ENCODE measurements at regions not wholly inside any gene's neighbourhood (a gene's known extent, or its start where the extent isn't known, plus 50 kb on each side); places are given as distances from the start of the nearest gene placed in this dataset.

DNA sequence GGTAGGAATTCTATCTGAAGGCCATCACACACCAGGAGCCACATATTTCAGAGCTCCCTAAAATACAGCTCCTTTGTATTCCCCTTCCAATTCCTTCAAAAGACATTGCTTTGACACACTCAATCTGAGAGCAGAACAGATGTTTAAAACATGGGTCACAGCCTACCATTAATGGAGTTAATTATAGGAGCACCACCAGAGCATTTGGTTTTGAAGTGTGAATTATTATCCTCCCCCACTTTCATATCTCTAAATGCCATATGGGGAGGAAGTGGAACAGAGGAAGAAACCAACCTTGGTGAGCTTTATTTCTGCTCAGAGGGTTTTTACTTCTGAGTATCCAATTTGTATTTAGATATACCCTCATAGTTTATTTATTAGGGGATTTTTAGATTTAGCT, 50.7 kb upstream of the TNFRSF21 start:
- DNase-seq: no peak

DNA sequence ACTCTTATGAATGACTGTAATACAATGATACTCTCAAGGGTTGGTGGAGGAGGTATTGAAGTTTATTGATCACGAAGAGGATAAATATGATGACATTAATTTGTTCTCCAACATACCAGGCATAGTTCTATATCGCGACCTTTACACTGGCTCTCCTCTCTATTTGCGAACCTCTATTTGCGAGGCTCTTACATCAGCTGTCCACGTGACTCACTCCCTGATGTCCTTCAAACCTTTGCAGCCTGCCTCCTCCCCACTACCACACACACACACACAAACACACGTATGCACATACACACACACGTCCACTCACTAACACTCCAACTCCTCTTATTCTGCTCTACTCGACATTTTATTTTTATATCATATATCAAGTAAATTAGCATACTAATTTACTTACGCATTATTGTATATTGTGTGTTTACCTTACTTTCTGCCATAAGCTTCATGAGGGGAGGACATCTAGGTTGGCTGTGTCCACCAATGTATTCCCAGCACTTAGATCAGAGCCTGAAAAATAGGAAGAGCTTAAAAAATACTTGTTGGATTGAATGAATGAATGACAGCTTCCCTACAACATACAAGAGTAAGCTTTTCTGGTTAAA, 53.3 kb upstream of the TNFRSF21 start:
- DNase-seq: no peak

DNA sequence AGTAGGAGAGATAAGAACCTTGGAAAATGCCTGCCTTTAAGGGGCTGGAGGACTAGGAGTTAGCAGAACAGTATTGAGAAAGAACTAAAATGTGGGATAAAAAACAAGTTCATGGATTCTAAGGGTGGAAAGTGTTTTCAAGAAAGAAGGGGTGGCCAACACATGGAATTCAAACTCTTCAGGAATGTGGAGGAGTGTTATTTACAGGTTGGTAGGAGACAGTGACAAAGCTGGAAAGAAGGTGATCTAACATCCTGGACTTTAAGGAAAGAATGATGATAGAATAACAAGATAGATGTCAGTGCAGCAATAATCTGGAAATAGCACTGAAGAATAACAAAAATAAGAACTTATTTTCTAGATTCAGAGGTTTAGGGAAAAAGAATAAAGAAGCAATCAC, 54.0 kb upstream of the TNFRSF21 start:
- no peak for DNase-seq

- DNase-seq: no peak
These were observed 56.7 kb upstream of the TNFRSF21 start for GRCh38 chr6:47366335-47366890.

DNA sequence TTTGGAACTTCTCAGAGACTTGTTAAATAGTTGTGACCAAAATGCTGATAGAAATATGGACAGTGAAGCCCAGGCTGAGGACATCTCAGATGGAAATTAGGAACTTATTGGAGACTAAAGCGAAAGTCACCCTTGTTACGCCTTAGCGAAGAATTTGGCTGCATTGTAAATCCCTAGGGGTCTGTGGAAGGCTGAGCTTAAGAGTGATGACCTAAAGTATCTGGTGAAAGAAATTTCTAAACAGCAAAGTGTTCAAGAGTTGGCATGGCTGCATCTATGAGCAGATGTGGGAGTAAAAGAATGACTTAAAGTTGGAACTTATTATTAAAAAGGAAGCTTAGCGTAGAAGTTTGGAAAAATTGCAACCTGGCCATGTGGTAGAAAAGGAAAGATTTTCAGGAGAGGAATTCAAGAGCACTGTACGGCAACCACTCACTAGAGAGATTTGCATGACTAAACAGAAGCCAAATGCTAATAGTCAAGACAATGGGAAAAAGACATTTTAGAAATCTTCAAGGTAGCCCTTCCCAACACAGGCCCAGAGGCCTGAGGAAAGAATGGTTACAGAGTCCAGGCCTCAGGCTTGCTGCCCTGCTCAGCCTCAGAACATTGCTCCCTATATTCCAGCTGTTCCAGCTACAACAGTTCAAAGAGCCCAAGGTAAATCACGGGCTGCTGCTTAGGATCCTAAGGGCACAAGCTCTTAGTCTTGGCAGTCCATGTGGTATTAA, 61.6 kb upstream of the TNFRSF21 start:
- DNase-seq: no peak

DNA sequence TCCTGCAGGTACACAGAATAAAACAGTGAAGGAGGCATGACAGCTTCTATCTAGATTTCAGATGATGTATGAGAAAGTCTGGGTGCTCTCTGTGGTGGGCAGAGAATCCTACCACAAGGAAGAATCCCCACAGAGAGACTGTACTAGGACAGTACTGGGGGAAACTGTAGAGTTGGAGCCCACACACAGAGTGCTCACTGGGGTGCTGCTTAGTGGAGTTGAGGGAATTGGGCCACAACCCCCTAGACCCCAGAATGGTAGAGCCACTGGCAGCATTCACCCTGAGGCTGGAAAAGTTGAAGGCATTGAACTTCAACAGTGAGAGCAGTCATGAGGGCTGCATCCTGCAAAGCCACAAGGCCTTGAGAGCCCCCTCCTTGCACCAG, 62.2 kb upstream of the TNFRSF21 start:
- no peak for DNase-seq

- no peak for DNase-seq
These were observed 62.6 kb upstream of the TNFRSF21 start for GRCh38 chr6:47372318-47372717.

GRCh38 chr6:47375426-47375825, 65.7 kb upstream of the TNFRSF21 start:
- DNase-seq: no peak

- DNase-seq: no peak
These were observed 67.2 kb upstream of the TNFRSF21 start for GRCh38 chr6:47376930-47377329.

- no peak for DNase-seq
These were observed 68.3 kb upstream of the TNFRSF21 start for GRCh38 chr6:47377971-47378370.

GRCh38 chr6:47379328-47379727, 69.6 kb upstream of the TNFRSF21 start:
- DNase-seq: no peak

- no peak for DNase-seq
These were observed 70.5 kb upstream of the TNFRSF21 start for GRCh38 chr6:47380251-47380650.

DNA sequence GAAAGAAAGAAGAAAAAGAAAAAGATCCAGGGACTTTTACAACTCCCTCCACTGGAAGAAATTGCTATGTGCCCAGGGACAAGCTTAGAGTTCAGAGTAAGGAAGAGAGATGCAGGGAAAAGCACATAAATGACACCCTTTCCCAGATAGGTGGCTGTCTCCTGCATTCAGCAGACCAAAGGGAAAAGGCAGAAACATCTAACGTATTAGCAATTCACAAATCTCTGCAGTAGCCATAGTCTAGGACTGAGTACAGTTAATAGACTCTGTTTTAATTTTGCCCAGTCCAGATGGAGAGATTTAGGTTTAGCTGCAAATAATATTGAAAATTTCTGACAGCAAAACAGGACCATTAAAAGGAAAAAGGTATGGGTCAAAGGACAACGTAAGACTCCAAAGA, 71.3 kb upstream of the TNFRSF21 start:
- no peak for DNase-seq

DNA sequence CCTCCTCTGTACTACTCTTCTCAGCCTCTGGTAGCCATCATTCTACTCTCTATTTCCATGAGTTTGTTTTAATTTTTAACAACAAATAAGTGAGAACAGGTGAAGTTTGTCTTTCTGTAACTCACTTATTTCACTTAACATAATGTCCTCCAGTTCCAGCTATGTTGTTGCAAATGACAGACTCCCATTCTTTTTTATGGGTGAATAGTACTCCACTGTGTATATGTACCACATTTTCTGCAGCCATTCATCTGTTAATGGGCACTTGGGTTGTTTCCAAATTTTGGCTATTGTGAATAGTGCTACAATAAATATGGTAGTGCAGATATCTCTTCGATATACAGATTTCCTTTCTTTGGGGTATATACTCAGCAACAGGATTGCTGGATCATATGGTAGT, 73.7 kb upstream of the TNFRSF21 start:
- DNase-seq: no peak

DNA sequence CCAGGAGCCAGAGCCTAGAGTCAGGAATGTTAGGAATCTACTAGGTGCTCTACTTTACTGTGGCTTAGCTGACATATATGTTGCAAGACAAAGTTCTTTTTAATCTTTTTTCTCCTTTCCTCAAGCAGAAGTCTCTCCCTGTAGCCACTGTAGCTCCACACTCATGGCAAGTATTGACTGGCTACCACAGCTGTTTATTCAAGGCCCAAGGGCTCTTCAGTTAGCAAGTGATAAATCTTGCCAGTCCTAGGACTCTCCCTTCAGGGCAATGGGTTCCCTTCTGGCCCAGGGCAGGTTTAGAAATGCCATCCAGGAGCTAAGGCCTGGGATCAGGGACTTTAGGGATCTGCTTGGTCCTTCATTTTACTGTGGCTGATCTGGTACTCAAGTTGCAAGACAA, 82.0 kb upstream of the TNFRSF21 start:
- no peak for DNase-seq

DNA sequence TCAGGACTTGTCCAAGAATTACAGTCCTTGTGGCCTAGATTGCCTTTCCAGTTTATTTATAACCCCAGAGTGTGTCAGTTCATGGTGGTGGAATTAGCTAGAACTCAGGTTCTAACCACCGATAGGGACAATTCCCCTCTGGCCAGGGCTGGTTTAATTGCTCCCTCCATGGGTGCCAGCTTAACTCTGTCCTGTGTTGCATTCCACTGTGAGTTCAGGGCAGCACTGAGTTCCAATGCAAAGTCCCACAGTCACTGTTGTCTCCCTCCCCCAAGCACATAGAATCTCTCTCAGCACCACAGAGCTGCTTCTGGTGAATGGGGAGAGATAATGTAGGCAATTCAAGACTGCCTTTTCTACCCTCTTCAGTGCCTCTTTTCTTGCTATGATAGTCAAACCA, 82.5 kb upstream of the TNFRSF21 start:
- no peak for DNase-seq

DNA sequence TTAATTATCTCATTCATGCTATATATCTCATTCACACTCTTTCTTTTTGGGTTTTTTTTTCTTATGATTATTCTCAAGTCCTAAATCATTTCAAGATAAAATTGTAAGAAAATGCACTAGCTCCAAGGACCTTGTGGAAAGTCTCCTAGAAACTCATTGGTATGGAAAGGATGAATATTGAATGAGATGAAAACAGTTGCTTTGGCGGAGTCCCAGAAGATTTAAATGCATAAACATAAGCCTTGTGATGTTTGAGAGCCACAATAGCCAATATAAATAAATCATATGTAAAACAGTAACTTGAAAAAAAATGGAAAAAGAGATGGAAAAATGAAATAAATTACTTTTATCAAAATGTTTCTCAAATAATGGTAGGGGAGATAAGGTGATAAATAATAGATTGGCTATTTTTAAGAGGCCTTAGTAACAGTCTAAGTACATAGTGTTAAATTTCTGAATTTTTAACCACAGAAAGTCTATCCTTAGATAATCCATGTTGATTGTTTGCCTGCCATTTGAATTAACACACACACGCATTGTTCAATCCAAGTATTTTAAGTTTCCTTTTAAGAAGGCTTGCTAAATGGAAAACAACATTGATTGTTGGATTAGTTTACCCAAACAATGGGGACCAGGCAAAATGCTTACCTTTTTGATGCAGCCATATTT, 81.1 kb upstream of the CD2AP start:
- no peak for DNase-seq

- no peak for DNase-seq
These were observed 77.0 kb upstream of the CD2AP start for GRCh38 chr6:47400581-47400980.

DNA sequence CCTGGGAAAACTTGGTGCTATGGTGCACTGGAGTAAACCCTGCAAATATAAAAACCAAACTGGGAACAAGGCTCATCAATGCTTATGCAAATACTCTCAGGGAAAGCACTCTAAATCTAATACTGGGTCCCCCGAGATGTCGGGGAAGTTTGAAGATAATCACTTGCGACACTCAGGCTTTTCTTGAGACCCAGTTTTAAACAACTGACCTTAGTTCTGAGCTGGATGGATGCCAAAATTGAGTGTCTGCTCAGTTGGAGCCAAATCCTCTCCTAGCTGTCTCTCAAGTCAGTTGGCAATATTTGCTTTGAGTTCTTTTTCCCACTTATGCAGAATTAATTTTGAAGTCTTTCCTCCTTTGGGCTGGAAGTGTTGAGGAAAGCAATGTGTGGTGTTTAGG, 75.5 kb upstream of the CD2AP start:
- DNase-seq: no peak

GRCh38 chr6:47403056-47403455, 74.5 kb upstream of the CD2AP start:
- DNase-seq: no peak

DNA sequence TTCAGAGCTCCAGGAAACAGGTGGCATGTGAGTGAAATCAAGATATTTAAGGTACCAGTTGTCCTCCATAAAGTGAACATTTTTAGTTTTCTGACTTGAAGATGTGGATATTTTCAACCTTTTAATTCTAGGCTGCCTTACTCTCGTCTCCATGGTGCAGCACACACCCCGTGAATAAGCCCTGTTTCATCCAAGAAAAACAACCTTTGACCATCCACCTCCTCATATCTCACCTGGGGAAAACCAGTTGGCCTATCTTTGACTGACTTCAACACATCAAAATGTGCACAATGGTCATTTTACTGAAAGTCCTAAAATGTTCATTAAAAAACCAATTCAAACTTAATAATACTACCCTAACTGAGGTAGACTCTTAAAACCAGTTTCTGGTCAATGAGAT, 73.8 kb upstream of the CD2AP start:
- no peak for DNase-seq

GRCh38 chr6:47404435-47404834, 73.2 kb upstream of the CD2AP start:
- DNase-seq: no peak

DNA sequence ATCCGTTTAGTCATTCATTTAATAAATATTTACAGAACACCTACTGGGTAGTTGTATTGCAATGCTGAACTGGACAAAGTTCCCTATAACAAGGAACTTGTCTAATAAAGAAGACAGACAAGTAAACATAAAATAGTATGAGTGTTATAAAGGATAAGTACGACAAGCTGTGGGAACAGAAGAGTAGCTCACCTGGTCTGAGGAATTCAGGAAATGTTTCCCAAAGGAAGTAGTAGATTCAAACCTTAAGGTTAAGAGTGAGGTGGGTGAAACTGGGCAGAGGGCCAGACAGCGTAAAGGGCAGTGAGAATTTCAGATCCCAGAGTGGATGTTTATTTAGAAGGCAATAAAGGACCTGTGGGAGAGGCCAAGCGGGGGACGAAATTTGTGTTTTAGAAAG, 72.3 kb upstream of the CD2AP start:
- no peak for DNase-seq
